NCI-H146 treated with DMSO at 0.1 percent for 48 hours (cell line): ENCODE measurements at regions not wholly inside any gene's neighbourhood (a gene's known extent, or its start where the extent isn't known, plus 50 kb on each side); places are given as distances from the start of the nearest gene placed in this dataset.
A peak's percentile ranks its signal among the peaks of the same experiment; 100 is the strongest.
"Not testable (repeated sequence)": the region's sequence is repeated elsewhere in the genome, so short reads cannot be mapped to it uniquely, and the experiment has no call there.

Experiments
- DNase-seq: peaks from one replicate; lab custom pipeline; 2025; ENCODE audit not compliant: unreplicated experiment; lab: John Stamatoyannopoulos, UW

GRCh38 chr14:88929656-88930436 is 105.4 kb downstream of the TTC8 start:
- no peak for DNase-seq

- DNase-seq = no peak
These were observed 107.1 kb downstream of the TTC8 start for GRCh38 chr14:88931321-88932110.

- no peak for DNase-seq
These were observed 108.7 kb downstream of the TTC8 start for GRCh38 chr14:88933191-88933590.

GRCh38 chr14:88934351-88934806 is 109.9 kb downstream of the TTC8 start:
- DNase-seq = no peak

GRCh38 chr14:88935083-88935482 is 110.6 kb downstream of the TTC8 start:
- DNase-seq = no peak

GRCh38 chr14:88937706-88938105 is 113.3 kb downstream of the TTC8 start:
- DNase-seq = no peak

- DNase-seq = no peak
These were observed 116.2 kb downstream of the TTC8 start for GRCh38 chr14:88940671-88941070.

- no peak for DNase-seq
These were observed 117.0 kb downstream of the TTC8 start for GRCh38 chr14:88941414-88941813.

GRCh38 chr14:88947646-88948598 is 123.5 kb downstream of the TTC8 start:
- no peak for DNase-seq

- DNase-seq = no peak
These were observed 125.6 kb downstream of the TTC8 start for GRCh38 chr14:88950069-88950468.

GRCh38 chr14:88951370-88951769 is 126.9 kb downstream of the TTC8 start:
- DNase-seq = no peak

GRCh38 chr14:88952901-88953300 is 128.4 kb downstream of the TTC8 start:
- DNase-seq = no peak

- peak; percentile 57 for DNase-seq
These were observed 131.0 kb downstream of the TTC8 start for GRCh38 chr14:88955455-88955854.

GRCh38 chr14:88960496-88960895 is 136.0 kb downstream of the TTC8 start:
- no peak for DNase-seq

GRCh38 chr14:88961214-88961613 is 136.8 kb downstream of the TTC8 start:
- DNase-seq = no peak

- DNase-seq = no peak
These were observed 137.9 kb downstream of the TTC8 start for GRCh38 chr14:88962356-88962755.

GRCh38 chr14:88967299-88967698 is 142.8 kb downstream of the TTC8 start:
- no peak for DNase-seq

- DNase-seq = no peak
These were observed 150.8 kb downstream of the TTC8 start for GRCh38 chr14:88975043-88975830.

- no peak for DNase-seq
These were observed 151.5 kb downstream of the TTC8 start for GRCh38 chr14:88975926-88976325.

GRCh38 chr14:88980907-88981306 is 156.5 kb downstream of the TTC8 start:
- not testable (repeated sequence) for DNase-seq
